Panc1 (cell line): ENCODE measurements at regions not wholly inside any gene's neighbourhood (a gene's known extent, or its start where the extent isn't known, plus 50 kb on each side); places are given as distances from the start of the nearest gene placed in this dataset.

Source experiments
- ATAC-seq: fragments of 200-7000 bp; cut with Tn5 transposase; 2 replicates; pipeline ENCODE4 v1.9.1; 2020; ENCODE audit warnings: mild to moderate bottlenecking, moderate library complexity
- BruUV-seq: library from RNA; stranded (reverse); fragments of 400-500 nt; replicated peaks from 2 replicates; lab custom pipeline; 2021; lab: Mats Ljungman, UMichigan
- CTCF ChIA-PET: fragments of 300-600 bp; sonication (Branson Sonifier 250); formaldehyde crosslinking; loops from one replicate; lab custom pipeline; 2022; ENCODE audit warnings: antibody characterized with exemption; lab: Charles Lee
- POLR2A ChIA-PET: fragments of 300-600 bp; sonication (Branson Sonifier 250); formaldehyde crosslinking; loops from one replicate; lab custom pipeline; 2022; ENCODE audit warnings: antibody characterized with exemption; lab: Charles Lee
- DNase-seq: peaks from one replicate; pipeline ENCODE4 v3.0.0-alpha.2; 2010; ENCODE audit warnings: low read depth, low spot score
- H3K27ac ChIP-seq: 2 replicates; pipeline ENCODE4 v1.5.1; 2011; ENCODE audit warnings: mild to moderate bottlenecking, low read length, inconsistent platforms
- H3K27me3 ChIP-seq: fragments of 200-500 bp; sonication (Bioruptor generic); 2 replicates; pipeline ENCODE4 v1.6.0; 2014; ENCODE audit warnings: low read length, inconsistent platforms; ENCODE audit not compliant: control insufficient read depth, insufficient read depth
- H3K36me3 ChIP-seq: fragments of 200-500 bp; sonication (Bioruptor generic); 2 replicates; pipeline ENCODE4 v1.5.1; 2014; ENCODE audit warnings: inconsistent platforms, mild to moderate bottlenecking, low read length, moderate library complexity; ENCODE audit not compliant: control insufficient read depth, insufficient read depth
- H3K4me1 ChIP-seq: 2 replicates; pipeline ENCODE4 v1.5.1; 2011; ENCODE audit warnings: inconsistent platforms, mild to moderate bottlenecking, low read length, moderate library complexity; ENCODE audit not compliant: control insufficient read depth, insufficient read depth
- H3K4me3 ChIP-seq, 2 experiments: 2 replicates each; pipeline ENCODE4 v1.5.1; 2011 to 2012; ENCODE audit warnings: low read depth in 2 of 2, low read length in 2 of 2, mild to moderate bottlenecking in 2 of 2, inconsistent platforms in 1 of 2, moderate library complexity in 1 of 2
- H3K9me3 ChIP-seq: fragments of 200-500 bp; sonication (Bioruptor generic); 2 replicates; pipeline ENCODE4 v1.5.1; 2014; ENCODE audit warnings: low read depth, mild to moderate bottlenecking, inconsistent platforms, low read length, moderate library complexity; ENCODE audit not compliant: control insufficient read depth, insufficient read depth
- POLR2AphosphoS5 ChIP-seq: IDR thresholded peaks from 2 replicates; pipeline ENCODE4 v1.6.1; 2012; ENCODE audit warnings: mild to moderate bottlenecking, low read depth, low read length, moderate library complexity
- REST ChIP-seq, 2 experiments: IDR thresholded peaks; 2 replicates each; pipeline ENCODE4 v1.6.1; 2011 to 2012; ENCODE audit warnings: low read depth in 2 of 2, control low read depth in 1 of 2, low read length in 1 of 2, mild to moderate bottlenecking in 1 of 2, moderate library complexity in 1 of 2; ENCODE audit not compliant: insufficient read depth in 1 of 2
- SIN3A ChIP-seq: IDR thresholded peaks from 2 replicates; pipeline ENCODE4 v1.6.1; 2012; ENCODE audit warnings: low read depth, mild to moderate bottlenecking, low read length, moderate library complexity, borderline replicate concordance; ENCODE audit not compliant: insufficient read depth
- TCF7L2 ChIP-seq: IDR thresholded peaks from 2 replicates; pipeline ENCODE4 v1.6.1; 2011; ENCODE audit warnings: mild to moderate bottlenecking, low read depth, low read length, inconsistent platforms
- in situ Hi-C: cut with HindIII; loops from 2 replicates; pipeline ENCODE4 v1.10.0; 2016; ENCODE audit warnings: low sequenced_read_pairs, low pct_unique_long_range_greater_than_20kb
- intact Hi-C: fragments of 100-400 bp; cut with micrococcal nuclease; formaldehyde crosslinking; loops from one replicate; pipeline ENCODE4 v1.10.0; 2022; ENCODE audit not compliant: unreplicated experiment
- TF ChIP-seq, protein P1 (sequence below): fragments of 450-650 bp; IDR thresholded peaks from 2 replicates; pipeline ENCODE4 v1.5.1; 2017; ENCODE audit warnings: mild to moderate bottlenecking

DNA sequence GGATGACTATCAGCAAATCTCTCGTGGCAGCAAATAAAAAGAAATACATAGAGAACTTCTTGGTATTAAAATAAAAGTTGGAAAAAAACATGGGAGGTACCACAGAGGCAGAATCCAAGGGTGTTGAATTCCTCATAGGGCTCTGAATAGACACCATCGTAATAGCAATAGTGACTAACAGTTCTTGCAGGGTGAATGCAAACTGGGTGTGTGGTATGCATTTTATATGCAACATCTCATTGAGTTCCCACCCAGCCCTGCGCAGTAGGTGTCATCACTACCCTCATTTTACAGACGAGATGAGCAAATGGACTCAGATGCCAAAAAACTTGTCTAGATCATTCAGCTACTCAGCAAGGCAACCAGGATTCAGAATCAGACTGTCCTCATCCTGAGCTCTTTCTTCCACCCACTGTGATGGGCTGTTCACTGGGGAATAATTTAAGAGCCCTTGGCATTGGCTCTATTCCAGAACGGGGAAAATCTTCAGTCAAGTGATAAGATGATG lies 354.6 kb upstream of the CDH11 start:
- ChIA-PET POLR2A (no interaction called here), CTCF (no interaction called here)
- Histone ChIP-seq H3K4me3 (no peak overlapping the region), H3K27ac (no peak overlapping the region), H3K9me3 (no peaks in the 10 kb centered on the region), H3K36me3 (no peaks in the 10 kb centered on the region), H3K27me3 (no peaks in the 10 kb centered on the region), H3K4me1 (no peaks in the 10 kb centered on the region)
- DNase-seq = no peak
- no peak for ATAC-seq
- BruUV-seq = no TSS peak
- in situ Hi-C loops = no loop called here
- intact Hi-C loops = no loop called here
- no peak for TF ChIP-seq REST (IDR thresholded peaks at IDR 0.05; ENCODE audit: insufficient read depth in 1 of 2, low read depth in 2 of 2, low read length in 1 of 2)
- TF ChIP-seq TCF7L2 = no peak
- TF ChIP-seq POLR2AphosphoS5 = no peak
- no peak for TF ChIP-seq SIN3A
- TF ChIP-seq, protein P1, sequence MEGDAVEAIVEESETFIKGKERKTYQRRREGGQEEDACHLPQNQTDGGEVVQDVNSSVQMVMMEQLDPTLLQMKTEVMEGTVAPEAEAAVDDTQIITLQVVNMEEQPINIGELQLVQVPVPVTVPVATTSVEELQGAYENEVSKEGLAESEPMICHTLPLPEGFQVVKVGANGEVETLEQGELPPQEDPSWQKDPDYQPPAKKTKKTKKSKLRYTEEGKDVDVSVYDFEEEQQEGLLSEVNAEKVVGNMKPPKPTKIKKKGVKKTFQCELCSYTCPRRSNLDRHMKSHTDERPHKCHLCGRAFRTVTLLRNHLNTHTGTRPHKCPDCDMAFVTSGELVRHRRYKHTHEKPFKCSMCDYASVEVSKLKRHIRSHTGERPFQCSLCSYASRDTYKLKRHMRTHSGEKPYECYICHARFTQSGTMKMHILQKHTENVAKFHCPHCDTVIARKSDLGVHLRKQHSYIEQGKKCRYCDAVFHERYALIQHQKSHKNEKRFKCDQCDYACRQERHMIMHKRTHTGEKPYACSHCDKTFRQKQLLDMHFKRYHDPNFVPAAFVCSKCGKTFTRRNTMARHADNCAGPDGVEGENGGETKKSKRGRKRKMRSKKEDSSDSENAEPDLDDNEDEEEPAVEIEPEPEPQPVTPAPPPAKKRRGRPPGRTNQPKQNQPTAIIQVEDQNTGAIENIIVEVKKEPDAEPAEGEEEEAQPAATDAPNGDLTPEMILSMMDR = no peak

GRCh38 chr16:65473699-65474098 lies 351.8 kb upstream of the CDH11 start:
- DNase-seq = no peak
- H3K27ac ChIP-seq = no peak overlapping the region
- no peaks in the 10 kb centered on the region for H3K27me3 ChIP-seq
- H3K9me3 ChIP-seq = no peaks in the 10 kb centered on the region
- POLR2A ChIA-PET = no interaction called here
- in situ Hi-C loops = no loop called here
- CTCF ChIA-PET = no interaction called here
- H3K36me3 ChIP-seq = no peaks in the 10 kb centered on the region
- BruUV-seq = no TSS peak
- no peak for TF ChIP-seq POLR2AphosphoS5
- TF ChIP-seq SIN3A = no peak
- TF ChIP-seq, protein P1 = no peak
- no peak for TF ChIP-seq REST (IDR thresholded peaks at IDR 0.05; ENCODE audit: insufficient read depth in 1 of 2, low read depth in 2 of 2, low read length in 1 of 2)
- TF ChIP-seq TCF7L2 = no peak
- no peak for ATAC-seq
- intact Hi-C loops = no loop called here
- no peaks in the 10 kb centered on the region for H3K4me1 ChIP-seq
- no peak overlapping the region for H3K4me3 ChIP-seq
